Suppressor macrophage treated with lipopolysaccharide for 4 hours (primary cell): ENCODE measurements at regions not wholly inside any gene's neighbourhood (a gene's known extent, or its start where the extent isn't known, plus 50 kb on each side); places are given as distances from the start of the nearest gene placed in this dataset.

Experiments
- DNase-seq: peaks from one replicate; pipeline ENCODE4 v3.0.0-alpha.2; 2020

DNA sequence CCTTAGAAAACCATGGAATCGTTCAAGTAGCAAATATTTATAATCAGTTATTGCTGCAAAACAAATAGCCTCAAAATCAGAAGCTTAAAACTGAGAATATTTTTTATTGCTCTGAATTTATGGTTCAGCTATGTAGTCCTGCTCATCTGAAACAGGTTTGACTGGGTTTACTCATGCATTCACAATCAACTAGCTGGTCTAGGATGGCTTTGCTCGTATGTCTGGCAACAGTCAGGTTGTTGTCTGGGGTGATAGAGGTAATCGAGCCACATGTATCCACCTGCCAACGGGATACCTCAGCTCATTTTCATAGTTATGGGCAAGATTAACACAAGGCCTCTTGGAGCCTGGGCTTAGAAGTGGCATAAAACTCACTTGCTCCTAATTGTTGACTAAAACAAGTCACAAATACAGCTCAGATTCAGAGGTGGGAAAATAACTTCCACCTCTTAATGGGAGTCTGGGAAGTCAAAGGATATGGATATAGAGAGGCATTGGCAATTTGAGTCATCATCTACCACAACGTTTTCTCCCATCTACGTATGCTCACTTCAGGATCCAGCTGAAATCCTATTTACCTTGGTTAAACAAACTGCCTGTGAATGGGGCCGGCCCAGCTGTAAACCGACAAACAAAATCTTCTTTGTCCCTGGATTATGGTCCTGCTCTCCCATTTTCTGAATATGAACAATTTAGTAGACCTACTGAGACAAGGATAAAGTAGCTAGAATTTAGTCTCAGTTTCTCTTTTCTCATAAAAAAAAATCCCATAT, 54.5 kb upstream of the TENT5A start:
- no peak for DNase-seq

GRCh38 chr6:81802356-81802755, 49.9 kb upstream of the TENT5A start:
- DNase-seq: no peak
